Neural crest cell (in vitro differentiated cells): ENCODE measurements at regions not wholly inside any gene's neighbourhood (a gene's known extent, or its start where the extent isn't known, plus 50 kb on each side); places are given as distances from the start of the nearest gene placed in this dataset.

ENCODE experiments used
- DNase-seq: peaks from one replicate; pipeline ENCODE4 v3.0.0; 2021; ENCODE audit warnings: low read depth, mixed read lengths, low spot score
- H3K27ac Mint-ChIP-seq: one replicate; pipeline ENCODE4 v1.8.0; 2021; ENCODE audit warnings: mild to moderate bottlenecking, mixed read lengths; ENCODE audit not compliant: unreplicated experiment
- H3K27me3 Mint-ChIP-seq: 2 replicates; pipeline ENCODE4 v1.8.0; 2021; ENCODE audit warnings: low read depth, mild to moderate bottlenecking, mixed read lengths
- H3K36me3 Mint-ChIP-seq: 2 replicates; pipeline ENCODE4 v1.8.0; 2021; ENCODE audit warnings: low read depth, mild to moderate bottlenecking, mixed read lengths
- H3K4me1 Mint-ChIP-seq: 2 replicates; pipeline ENCODE4 v1.8.0; 2021; ENCODE audit warnings: mixed read lengths
- H3K4me3 Mint-ChIP-seq: one replicate; pipeline ENCODE4 v1.8.0; 2021; ENCODE audit warnings: mild to moderate bottlenecking, mixed read lengths
- H3K9me3 Mint-ChIP-seq: 2 replicates; pipeline ENCODE4 v1.8.0; 2021; ENCODE audit warnings: mixed read lengths
- TF ChIP-seq, protein P1 (sequence below): fragments of 200-600 bp; sonication (generic); conservative IDR thresholded peaks from 2 replicates; pipeline ENCODE4 v1.5.0; 2021; ENCODE audit warnings: antibody characterized with exemption, mild to moderate bottlenecking

DNA sequence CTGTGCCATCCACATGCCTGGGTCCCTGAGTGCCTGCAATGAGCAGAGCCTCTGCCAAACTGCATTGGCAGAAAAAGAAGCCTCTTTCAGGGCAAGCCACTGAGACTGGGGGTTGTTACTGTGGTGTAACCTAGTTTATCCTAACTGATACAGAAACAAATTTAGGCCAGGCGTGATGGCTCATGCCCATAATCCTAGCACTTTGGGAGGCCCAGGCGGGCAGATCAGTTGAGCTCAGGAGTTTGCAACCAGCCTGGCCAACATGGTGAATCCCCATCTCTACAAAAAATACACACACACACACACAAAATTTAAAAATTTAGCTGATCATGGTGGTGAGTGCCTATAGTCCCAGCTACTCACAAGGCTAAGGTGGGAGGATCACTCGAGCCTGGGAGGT lies 221.6 kb downstream of the TBC1D2B start:
- H3K27me3 Mint-ChIP-seq: no peaks in the 10 kb centered on the region
- no peaks in the 10 kb centered on the region for H3K36me3 Mint-ChIP-seq
- no peaks in the 10 kb centered on the region for H3K9me3 Mint-ChIP-seq
- no peak for DNase-seq
- H3K27ac Mint-ChIP-seq: no peak overlapping the region
- peaks cover 11% of the 10 kb centered on the region for H3K4me1 Mint-ChIP-seq
- no peak overlapping the region for H3K4me3 Mint-ChIP-seq
- TF ChIP-seq, protein P1, sequence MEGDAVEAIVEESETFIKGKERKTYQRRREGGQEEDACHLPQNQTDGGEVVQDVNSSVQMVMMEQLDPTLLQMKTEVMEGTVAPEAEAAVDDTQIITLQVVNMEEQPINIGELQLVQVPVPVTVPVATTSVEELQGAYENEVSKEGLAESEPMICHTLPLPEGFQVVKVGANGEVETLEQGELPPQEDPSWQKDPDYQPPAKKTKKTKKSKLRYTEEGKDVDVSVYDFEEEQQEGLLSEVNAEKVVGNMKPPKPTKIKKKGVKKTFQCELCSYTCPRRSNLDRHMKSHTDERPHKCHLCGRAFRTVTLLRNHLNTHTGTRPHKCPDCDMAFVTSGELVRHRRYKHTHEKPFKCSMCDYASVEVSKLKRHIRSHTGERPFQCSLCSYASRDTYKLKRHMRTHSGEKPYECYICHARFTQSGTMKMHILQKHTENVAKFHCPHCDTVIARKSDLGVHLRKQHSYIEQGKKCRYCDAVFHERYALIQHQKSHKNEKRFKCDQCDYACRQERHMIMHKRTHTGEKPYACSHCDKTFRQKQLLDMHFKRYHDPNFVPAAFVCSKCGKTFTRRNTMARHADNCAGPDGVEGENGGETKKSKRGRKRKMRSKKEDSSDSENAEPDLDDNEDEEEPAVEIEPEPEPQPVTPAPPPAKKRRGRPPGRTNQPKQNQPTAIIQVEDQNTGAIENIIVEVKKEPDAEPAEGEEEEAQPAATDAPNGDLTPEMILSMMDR: no peak

DNA sequence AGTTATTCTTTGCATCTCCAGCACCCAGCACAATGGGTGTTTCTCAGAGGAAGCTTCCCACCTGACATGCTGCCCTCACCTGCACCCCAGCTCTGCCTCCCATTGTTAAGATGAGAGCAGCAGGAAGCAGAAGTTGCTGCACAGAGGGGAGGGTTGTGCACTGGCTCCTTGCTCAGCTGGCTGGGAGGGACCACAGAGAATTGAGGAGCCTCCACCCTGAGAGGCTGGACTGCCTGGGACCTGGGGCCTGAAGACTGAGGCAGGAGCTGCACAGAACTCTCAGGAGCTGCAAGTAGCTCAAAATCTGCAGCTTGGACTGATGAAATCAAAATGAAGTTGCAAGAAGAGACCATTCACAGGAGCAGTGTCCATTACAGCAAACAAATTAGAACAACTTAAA lies 222.3 kb upstream of the LINGO1 start:
- peaks cover under 1% of the 10 kb centered on the region for H3K36me3 Mint-ChIP-seq
- DNase-seq: no peak
- TF ChIP-seq, protein P1: no peak
- H3K9me3 Mint-ChIP-seq: peaks cover 4% of the 10 kb centered on the region
- peaks cover 11% of the 10 kb centered on the region for H3K4me1 Mint-ChIP-seq
- H3K27ac Mint-ChIP-seq: no peak overlapping the region
- no peaks in the 10 kb centered on the region for H3K27me3 Mint-ChIP-seq
- H3K4me3 Mint-ChIP-seq: no peak overlapping the region

DNA sequence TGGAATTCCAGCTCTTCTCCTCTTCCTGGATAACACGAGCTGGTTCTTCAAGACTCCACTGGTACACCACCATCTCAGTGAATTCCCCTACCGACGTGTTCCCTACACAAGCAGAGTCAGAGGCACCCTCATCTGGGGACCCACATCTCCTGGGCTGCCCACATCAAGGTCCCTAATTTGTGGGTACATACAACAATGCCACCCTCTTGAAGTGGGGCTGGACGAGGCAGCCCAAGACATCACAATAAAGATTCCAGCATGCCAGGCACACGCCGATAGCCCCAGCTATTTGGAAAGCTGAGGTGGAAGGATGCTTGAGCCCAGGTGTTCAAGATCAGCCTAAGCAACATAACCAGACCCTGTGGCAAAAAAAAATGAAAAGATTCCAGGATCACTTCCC lies 221.2 kb upstream of the LINGO1 start:
- H3K36me3 Mint-ChIP-seq: peaks cover 2% of the 10 kb centered on the region

DNA sequence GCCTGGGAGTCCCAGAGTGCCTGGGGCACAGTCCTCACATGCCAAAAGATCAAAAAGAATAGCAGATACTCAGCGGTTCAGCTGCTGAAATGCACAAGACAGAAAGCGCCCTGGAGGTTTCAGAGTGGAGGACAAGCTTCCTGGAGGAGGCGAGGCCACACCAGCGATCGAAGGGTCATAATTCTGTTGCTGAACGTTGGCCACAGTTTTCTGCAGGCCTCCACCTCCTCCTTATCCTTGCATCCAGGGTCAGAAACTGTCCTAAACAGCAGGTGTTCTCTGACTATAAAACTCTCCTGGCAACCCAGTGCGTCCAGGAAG lies 220.3 kb upstream of the LINGO1 start:
- H3K36me3 Mint-ChIP-seq: peaks cover 2% of the 10 kb centered on the region
- H3K4me3 Mint-ChIP-seq: no peak overlapping the region
- no peaks in the 10 kb centered on the region for H3K27me3 Mint-ChIP-seq
- H3K27ac Mint-ChIP-seq: no peak overlapping the region
- no peak for DNase-seq
- H3K9me3 Mint-ChIP-seq: peaks cover 6% of the 10 kb centered on the region
- TF ChIP-seq, protein P1: no peak
- peaks cover 11% of the 10 kb centered on the region for H3K4me1 Mint-ChIP-seq

More for the DNA sequence above, 221.2 kb upstream of the LINGO1 start:
- Mint-ChIP-seq H3K27ac (no peak overlapping the region), H3K4me3 (no peak overlapping the region), H3K27me3 (no peaks in the 10 kb centered on the region), H3K4me1 (peaks cover 11% of the 10 kb centered on the region), H3K9me3 (peaks cover 6% of the 10 kb centered on the region)
- no peak for DNase-seq
- TF ChIP-seq, protein P1: no peak

DNA sequence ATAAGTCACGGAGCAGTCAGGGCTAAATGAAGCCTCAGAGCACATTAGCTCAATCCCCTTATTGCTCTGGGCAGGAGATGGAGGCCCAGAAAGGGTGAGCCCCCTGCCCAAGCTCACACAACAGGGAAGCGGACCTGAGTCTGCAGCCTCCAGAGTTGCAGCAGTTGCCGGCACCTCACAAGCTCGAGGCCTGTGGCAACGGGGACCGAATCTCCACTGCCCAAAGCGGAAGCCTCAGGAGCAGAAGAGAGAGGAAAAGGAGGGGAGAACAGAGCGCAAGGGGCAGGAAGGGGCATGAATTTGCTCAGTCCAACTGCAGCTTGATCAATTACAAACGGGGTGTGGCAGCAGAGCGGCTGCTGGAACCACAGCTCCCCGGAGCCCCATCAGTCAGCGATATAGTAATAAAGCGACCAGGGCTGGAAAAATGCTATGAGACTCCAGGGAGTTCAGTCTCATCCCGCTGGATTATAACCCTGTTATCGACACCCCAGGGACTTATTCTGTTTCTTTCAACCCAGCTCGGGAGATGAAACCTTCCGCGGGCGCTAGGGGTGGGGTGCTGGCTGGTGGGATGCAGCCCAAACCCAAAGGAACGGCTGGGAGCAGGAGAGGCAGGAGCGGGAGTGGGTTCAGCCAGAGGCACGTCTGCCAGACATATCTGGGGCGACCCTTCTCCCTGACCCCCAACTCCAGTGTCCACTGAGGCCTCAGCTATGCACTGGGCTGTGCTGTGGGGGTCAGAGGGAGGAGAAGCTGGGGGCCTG lies 219.7 kb upstream of the LINGO1 start:
- DNase-seq: no peak
- TF ChIP-seq, protein P1: no peak
- Mint-ChIP-seq H3K4me3 (no peak overlapping the region), H3K9me3 (peaks cover 6% of the 10 kb centered on the region), H3K36me3 (peaks cover 2% of the 10 kb centered on the region), H3K27me3 (peaks cover 2% of the 10 kb centered on the region), H3K27ac (no peak overlapping the region), H3K4me1 (peaks cover 11% of the 10 kb centered on the region)
